GM19035 (cell line): ENCODE measurements at regions not wholly inside any gene's neighbourhood (a gene's known extent, or its start where the extent isn't known, plus 50 kb on each side); places are given as distances from the start of the nearest gene placed in this dataset.
"Not testable (repeated sequence)": the region's sequence is repeated elsewhere in the genome, so short reads cannot be mapped to it uniquely, and the experiment has no call there.

Experiments
- ATAC-seq: cut with Tn5 transposase; IDR thresholded peaks from one replicate; pipeline ENCODE4 v1.9.1; 2021; ENCODE audit not compliant: unreplicated experiment

DNA sequence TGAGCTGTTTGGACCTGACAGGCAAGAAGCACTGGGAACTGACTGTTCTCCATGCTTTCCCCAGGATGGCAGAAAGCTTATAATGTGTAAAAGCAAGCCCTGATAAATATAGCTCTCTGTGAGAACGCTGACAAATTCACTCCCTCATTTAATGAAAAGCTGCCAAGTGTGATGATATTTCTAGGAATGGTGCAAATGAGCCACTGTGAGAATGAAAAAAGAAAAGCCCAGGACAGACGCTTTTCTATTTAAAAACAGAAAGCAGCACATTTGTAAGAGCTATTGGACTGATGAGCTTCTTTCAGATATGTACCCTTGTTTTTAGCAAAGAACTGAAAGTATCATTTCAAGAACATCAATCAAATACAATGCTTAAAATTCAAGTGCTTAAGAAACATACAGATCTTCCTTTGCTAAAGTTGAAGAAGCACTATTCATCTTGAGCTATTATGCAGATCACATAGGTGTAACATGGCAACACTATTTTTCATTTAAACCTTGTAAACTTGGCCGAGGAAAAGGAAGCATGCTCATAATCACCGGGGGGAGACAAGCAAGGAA lies 842.6 kb upstream of the ACO1 start:
- ATAC-seq: no peak

GRCh38 chr9:31542384-31543055 lies 841.9 kb upstream of the ACO1 start:
- peak; percentile 99 for ATAC-seq

GRCh38 chr9:31554941-31555340 lies 829.5 kb upstream of the ACO1 start:
- ATAC-seq: no peak

DNA sequence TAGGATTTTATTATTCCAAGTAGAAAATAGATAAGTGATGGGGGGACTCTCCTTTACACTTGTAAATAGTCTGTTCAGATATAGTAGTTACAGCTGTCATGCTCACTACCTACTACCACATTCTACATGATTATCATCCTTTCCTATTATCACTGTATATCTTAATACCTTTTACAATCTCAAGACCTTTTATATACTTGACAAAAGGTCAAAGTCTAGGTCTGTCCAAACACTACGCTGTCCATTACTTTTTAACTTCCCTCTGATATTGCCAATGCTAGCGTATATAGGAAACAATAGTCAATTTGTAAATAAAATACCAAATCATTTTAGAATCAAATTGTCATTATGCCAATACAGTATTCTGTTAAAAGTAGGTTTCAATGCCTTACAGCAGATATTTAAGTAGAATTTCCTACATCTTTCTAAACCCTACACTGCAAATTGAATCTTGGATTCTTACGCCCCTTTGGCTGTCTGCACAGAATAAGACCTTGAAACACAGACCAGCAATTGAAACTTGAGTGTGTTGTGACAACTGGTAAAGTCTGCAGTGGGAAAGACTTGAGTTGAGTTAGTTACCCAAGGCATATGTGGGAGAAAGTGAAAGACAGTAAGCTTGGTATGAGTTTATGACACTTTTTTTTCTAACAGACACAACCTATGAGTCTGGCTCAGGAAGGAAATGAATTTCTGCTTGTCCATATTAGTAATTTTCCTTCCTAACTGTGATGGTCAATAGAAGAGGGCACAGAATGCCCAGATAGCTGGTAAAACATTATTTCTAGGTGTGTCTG lies 827.6 kb upstream of the ACO1 start:
- no peak for ATAC-seq

GRCh38 chr9:31572190-31572589 lies 812.3 kb upstream of the ACO1 start:
- ATAC-seq: not testable (repeated sequence)

GRCh38 chr9:31573561-31573960 lies 810.9 kb upstream of the ACO1 start:
- ATAC-seq: no peak

- no peak for ATAC-seq
Observed at GRCh38 chr9:31574006-31574765, 810.3 kb upstream of the ACO1 start.

- ATAC-seq: no peak
Observed at GRCh38 chr9:31582071-31582470, 802.4 kb upstream of the ACO1 start.

DNA sequence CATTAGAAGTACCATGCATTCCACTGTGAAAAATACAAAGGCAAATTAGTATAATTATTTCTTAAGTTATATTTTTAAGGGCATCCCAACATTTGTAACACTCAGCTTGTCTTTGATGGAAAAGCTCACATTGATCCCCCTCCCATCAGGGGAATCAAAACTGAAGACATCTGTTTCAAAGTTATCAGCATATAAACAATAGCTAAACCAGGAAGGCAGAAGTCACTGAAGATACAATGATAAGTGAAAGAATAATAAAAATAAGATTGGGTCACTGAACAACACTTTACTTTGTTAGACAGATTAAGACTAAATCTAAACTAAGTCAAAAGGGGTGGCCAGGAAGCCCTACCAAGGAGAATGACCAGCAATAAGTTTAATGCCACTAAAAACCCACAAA lies 801.9 kb upstream of the ACO1 start:
- no peak for ATAC-seq

DNA sequence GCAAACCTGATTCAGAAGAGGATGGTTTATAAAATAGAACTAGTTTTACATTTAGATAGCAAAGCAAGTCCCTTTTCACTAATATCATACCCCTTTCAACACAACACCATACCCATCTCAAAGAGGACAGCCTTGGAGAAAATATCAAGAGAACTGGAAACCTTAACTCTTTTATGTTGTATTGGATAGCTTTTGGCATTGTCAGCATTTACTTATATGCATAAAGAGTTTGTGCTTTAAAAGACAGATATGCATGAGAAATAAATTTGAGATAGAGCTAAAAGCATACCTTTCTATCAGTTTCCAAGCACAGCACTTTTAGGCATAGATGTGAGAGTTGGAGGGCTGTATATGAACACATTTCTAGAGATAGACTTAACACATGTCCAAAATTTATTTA lies 799.3 kb upstream of the ACO1 start:
- no peak for ATAC-seq

DNA sequence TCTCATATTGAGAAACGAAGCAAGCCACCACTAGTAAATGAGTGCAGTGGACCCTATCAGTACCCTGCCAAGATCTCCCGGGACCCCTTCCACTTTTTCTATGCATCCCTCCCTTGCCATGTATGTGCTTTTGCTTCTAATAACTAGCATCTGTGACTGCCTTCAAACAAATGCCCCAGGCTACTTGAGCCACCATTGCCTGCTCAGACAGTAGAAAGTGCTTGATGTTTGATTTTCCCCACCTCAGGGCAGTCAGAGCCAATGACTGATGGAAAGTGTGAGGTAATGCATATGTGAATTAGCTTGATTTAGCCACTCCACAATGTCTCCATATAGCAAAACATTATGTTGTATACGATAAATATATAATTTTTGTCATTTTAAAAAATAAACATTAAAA lies 797.3 kb upstream of the ACO1 start:
- ATAC-seq: no peak

GRCh38 chr9:31588006-31588405 lies 796.4 kb upstream of the ACO1 start:
- ATAC-seq: no peak

- no peak for ATAC-seq
Observed at GRCh38 chr9:31588756-31589155, 795.7 kb upstream of the ACO1 start.

DNA sequence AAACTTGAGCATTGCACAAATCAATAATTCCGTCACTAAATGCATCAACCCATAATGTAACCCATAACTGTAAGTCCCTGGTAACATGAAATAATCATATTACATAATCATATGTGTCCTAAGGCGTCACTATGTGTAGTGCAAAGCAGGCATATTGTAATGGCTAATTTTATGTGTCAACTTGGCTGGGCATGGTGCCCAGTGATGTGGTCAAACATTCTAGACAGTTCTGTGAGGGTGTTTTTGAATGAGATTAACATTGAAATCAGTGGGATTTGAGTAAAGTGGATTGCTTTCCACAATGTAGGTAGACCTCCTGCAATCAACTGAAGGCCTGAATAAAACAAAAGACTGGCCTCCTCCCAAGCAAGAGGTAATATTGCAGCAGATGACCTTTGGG lies 794.4 kb upstream of the ACO1 start:
- no peak for ATAC-seq

- ATAC-seq: not testable (repeated sequence)
Observed at GRCh38 chr9:31597086-31597485, 787.4 kb upstream of the ACO1 start.

DNA sequence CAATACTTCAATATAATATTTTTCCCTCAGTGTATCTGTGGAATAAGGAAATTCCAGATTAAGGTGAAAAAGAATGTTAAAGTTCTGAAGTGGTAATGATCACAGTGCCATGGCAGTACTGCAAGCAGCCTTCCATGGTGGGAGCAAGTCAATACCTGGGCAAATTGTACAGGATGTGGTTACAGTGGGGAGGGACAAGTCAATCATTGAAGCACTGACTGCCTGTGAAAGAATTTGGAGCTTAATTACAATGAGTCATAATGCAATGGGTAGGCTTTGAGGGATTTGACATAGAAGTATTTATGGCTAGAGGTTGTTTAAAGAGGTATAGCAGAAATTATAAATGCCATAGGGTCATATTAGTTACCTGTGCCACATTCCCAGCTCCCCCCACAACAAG lies 786.5 kb upstream of the ACO1 start:
- no peak for ATAC-seq

DNA sequence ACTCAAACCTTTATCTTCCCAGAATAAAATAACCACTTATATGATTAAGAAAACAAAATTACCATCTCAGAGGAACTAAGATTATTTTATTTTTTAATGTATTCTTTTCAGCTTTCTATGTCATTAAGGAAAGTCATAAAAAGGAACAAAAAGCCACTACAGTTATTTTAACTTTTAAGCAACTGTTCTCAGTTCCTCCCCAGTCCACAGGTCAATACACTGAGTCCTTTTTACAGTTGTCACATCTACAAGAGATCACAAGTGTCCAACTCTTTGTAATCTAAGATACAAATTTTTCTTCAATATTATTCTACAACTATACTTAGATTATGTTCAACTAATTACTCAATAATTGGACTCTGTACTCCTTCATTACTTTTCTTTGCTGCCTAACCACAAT lies 782.8 kb upstream of the ACO1 start:
- ATAC-seq: no peak

- no peak for ATAC-seq
Observed at GRCh38 chr9:31604531-31604930, 779.9 kb upstream of the ACO1 start.

DNA sequence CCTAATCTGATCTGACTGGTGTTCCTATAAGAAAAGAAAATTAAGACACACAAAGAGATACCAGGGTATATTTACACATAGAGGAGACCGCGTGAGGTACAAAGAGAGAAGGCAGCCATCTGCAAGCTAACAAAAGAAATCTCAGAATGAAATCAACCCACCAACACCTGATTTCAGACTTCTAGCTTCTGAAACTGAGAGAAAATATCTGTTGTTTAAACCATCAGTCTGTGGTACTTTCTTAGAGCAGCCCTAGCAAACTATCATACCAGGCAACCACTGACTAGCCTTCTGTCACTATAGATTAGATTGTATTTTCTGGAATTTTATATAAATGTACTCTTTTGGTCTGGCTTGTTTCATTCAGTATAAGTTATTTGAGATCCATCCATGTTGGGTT lies 779.3 kb upstream of the ACO1 start:
- ATAC-seq: no peak

GRCh38 chr9:31606678-31607077 lies 777.8 kb upstream of the ACO1 start:
- ATAC-seq: no peak

DNA sequence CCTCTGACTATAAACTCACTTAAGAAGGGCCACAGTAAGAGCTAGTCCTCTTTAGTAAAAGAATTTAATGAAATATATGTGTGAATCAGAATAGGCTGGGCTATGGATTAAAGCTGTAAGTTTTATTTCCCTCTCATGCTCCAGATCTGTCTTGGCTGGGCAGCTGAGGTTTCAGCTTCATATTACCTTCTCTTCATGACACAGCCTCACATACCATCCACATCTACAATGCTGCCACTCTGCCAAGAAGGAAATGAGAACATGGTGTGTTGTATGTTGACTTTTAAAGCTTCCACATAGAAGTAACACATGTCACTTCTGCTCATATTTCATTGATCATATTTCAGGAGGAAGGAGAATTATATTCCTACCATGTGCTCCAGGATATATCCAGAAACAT lies 776.0 kb upstream of the ACO1 start:
- ATAC-seq: no peak

DNA sequence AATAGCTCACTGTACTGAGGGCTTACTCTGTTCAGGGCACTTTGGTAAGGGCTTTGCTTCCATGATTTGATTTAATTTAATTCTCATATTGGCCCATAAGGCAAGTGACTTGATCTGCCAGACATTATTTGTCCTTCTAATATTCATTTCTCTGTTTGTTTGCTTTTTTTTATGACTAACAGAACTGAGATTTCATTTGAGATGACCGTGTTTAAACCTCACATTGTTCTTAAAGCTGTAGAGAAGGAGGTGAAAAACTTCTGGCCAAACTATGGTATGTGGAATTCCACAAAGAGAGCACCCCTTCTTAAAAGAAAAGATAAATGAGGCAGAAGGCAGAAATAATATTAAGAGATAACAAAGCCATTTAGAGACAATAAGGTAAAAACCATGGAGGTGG lies 775.6 kb upstream of the ACO1 start:
- ATAC-seq: no peak
